Neural cell (in vitro differentiated cells): ENCODE measurements at regions not wholly inside any gene's neighbourhood (a gene's known extent, or its start where the extent isn't known, plus 50 kb on each side); places are given as distances from the start of the nearest gene placed in this dataset.

Source experiments
- H2AFZ ChIP-seq: fragments of 200-600, 300-800 bp; sonication (generic), shearing (Covaris generic); 2 replicates; pipeline ENCODE4 v1.6.0; 2014; ENCODE audit warnings: low read depth, mild to moderate bottlenecking, antibody characterized with exemption, low read length, moderate library complexity
- H3F3A ChIP-seq: fragments of 200-600 bp; shearing (Covaris generic); 2 replicates; pipeline ENCODE4 v1.6.1; 2016; ENCODE audit warnings: mild to moderate bottlenecking, moderate library complexity, mixed read lengths, antibody characterized with exemption, low read length; ENCODE audit not compliant: insufficient read depth, poor library complexity, severe bottlenecking
- H3K27ac ChIP-seq: fragments of 200-600, 300-800 bp; sonication (generic), shearing (Covaris generic); 2 replicates; pipeline ENCODE4 v1.5.1; 2014; ENCODE audit warnings: mild to moderate bottlenecking, low read length, moderate library complexity
- H3K27me3 ChIP-seq: fragments of 300-800, 200-600 bp; sonication (generic), shearing (Covaris generic); 2 replicates; pipeline ENCODE4 v1.6.0; 2014; ENCODE audit warnings: mild to moderate bottlenecking, low read depth, low read length, moderate library complexity; ENCODE audit not compliant: insufficient read depth
- H3K36me3 ChIP-seq: fragments of 300-800, 200-600 bp; sonication (generic), shearing (Covaris generic); 2 replicates; pipeline ENCODE4 v1.5.1; 2014; ENCODE audit warnings: mild to moderate bottlenecking, antibody characterized with exemption, low read length, moderate library complexity; ENCODE audit not compliant: insufficient read depth
- H3K4me2 ChIP-seq: fragments of 300-800, 200-600 bp; sonication (generic), shearing (Covaris generic); 2 replicates; pipeline ENCODE4 v1.6.0; 2014; ENCODE audit warnings: mild to moderate bottlenecking, low read length
- H3K4me3 ChIP-seq: fragments of 300-800, 200-600 bp; sonication (generic), shearing (Covaris generic); 2 replicates; pipeline ENCODE4 v1.5.1; 2014; ENCODE audit warnings: mild to moderate bottlenecking, low read length, moderate library complexity
- H3K79me2 ChIP-seq: fragments of 200-600 bp; shearing (Covaris generic); replicated peaks from 2 replicates; pipeline ENCODE4 v1.6.0; 2014; ENCODE audit warnings: mild to moderate bottlenecking, low read length, moderate library complexity; ENCODE audit not compliant: insufficient read depth
- H3K9ac ChIP-seq: fragments of 300-800, 200-600 bp; sonication (generic), shearing (Covaris generic); 2 replicates; pipeline ENCODE4 v1.6.1; 2016; ENCODE audit warnings: mild to moderate bottlenecking, low read length, mixed read lengths
- H3K9me2 ChIP-seq: fragments of 200-600 bp; shearing (Covaris generic); 2 replicates; pipeline ENCODE4 v1.6.1; 2016; ENCODE audit warnings: mild to moderate bottlenecking, low read length, mixed read lengths; ENCODE audit not compliant: insufficient read depth
- H3K9me3 ChIP-seq: fragments of 200-600, 300-800 bp; sonication (generic), shearing (Covaris generic); 2 replicates; pipeline ENCODE4 v1.6.1; 2016; ENCODE audit warnings: mild to moderate bottlenecking, mixed run types, low read length, moderate library complexity, mixed read lengths
- H4K20me1 ChIP-seq: fragments of 200-600 bp; shearing (Covaris generic); 2 replicates; pipeline ENCODE4 v1.6.1; 2016; ENCODE audit warnings: mild to moderate bottlenecking, mixed run types; ENCODE audit not compliant: insufficient read depth
- EP300 ChIP-seq: fragments of 450-650 bp; conservative IDR thresholded peaks from 2 replicates; pipeline ENCODE4 v1.6.1; 2014; ENCODE audit warnings: antibody characterized with exemption, mild to moderate bottlenecking, moderate library complexity; ENCODE audit not compliant: poor library complexity, severe bottlenecking
- EZH2 ChIP-seq: fragments of 200-600, 300-800 bp; shearing (Covaris generic), sonication (generic); IDR thresholded peaks from 2 replicates; pipeline ENCODE4 v1.6.1; 2014; ENCODE audit warnings: antibody characterized with exemption, low read length, borderline replicate concordance, mild to moderate bottlenecking; ENCODE audit not compliant: insufficient read depth, poor library complexity, severe bottlenecking
- MXI1 ChIP-seq: fragments of 450-650 bp; conservative IDR thresholded peaks from 2 replicates; pipeline ENCODE4 v1.6.1; 2014; ENCODE audit warnings: antibody characterized with exemption, mild to moderate bottlenecking; ENCODE audit not compliant: poor library complexity, severe bottlenecking
- POLR2AphosphoS5 ChIP-seq: IDR thresholded peaks from 2 replicates; pipeline ENCODE4 v1.6.1; 2012
- RAD21 ChIP-seq: fragments of 450-650 bp; conservative IDR thresholded peaks from 2 replicates; pipeline ENCODE4 v1.6.1; 2014; ENCODE audit warnings: antibody characterized with exemption, mild to moderate bottlenecking, moderate library complexity
- SMC3 ChIP-seq: fragments of 450-650 bp; conservative IDR thresholded peaks from 2 replicates; pipeline ENCODE4 v1.6.1; 2014; ENCODE audit warnings: antibody characterized with exemption, mild to moderate bottlenecking, moderate library complexity; ENCODE audit not compliant: poor library complexity
- TAF1 ChIP-seq: IDR thresholded peaks from 2 replicates; pipeline ENCODE4 v1.6.1; 2012; ENCODE audit warnings: low read depth
- TF ChIP-seq, protein P1 (sequence below): fragments of 450-650 bp; IDR thresholded peaks from 2 replicates; pipeline ENCODE4 v1.5.1; 2014; ENCODE audit warnings: antibody characterized with exemption, mild to moderate bottlenecking, moderate library complexity; ENCODE audit not compliant: poor library complexity, severe bottlenecking
- TF ChIP-seq, protein P2 (sequence below): IDR thresholded peaks from 2 replicates; pipeline ENCODE4 v1.6.1; 2012; ENCODE audit warnings: borderline replicate concordance

DNA sequence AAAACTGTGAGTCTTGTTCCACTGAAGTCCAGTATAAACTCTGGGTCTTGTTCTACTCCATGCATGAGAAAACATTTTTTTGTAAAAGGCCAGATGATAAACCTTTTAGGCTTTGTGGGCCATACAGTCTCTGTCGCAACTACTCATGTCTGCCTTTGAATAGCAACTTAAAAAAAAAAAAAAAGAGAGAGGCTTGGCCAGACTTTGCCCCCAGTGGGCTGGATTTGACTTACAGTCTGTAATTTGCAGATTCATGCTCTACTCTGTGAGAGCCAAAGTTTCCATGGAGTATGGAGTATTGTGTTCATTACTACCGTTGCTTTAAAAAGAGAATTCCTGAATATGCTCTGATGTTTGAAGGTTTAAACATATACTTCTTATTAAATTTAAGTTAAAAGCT is 654.9 kb upstream of the PKN2 start:
- TF ChIP-seq EP300 (no peak), SMC3 (no peak), POLR2AphosphoS5 (no peak), MXI1 (no peak)
- H3K9me3 ChIP-seq, result no peaks in the 10 kb centered on the region
- no peaks in the 10 kb centered on the region for H3K27me3 ChIP-seq
- no peaks in the 10 kb centered on the region for H3K9me2 ChIP-seq
- no peak overlapping the region for H3K27ac ChIP-seq
- H4K20me1 ChIP-seq, result no peaks in the 10 kb centered on the region
- no peaks in the 10 kb centered on the region for H3F3A ChIP-seq
- no peak overlapping the region for H3K4me3 ChIP-seq
- H2AFZ ChIP-seq, result no peak overlapping the region
- H3K4me2 ChIP-seq, result no peak overlapping the region
- H3K36me3 ChIP-seq, result no peaks in the 10 kb centered on the region
- no peak overlapping the region for H3K9ac ChIP-seq
- H3K79me2 ChIP-seq, result no peaks in the 10 kb centered on the region

DNA sequence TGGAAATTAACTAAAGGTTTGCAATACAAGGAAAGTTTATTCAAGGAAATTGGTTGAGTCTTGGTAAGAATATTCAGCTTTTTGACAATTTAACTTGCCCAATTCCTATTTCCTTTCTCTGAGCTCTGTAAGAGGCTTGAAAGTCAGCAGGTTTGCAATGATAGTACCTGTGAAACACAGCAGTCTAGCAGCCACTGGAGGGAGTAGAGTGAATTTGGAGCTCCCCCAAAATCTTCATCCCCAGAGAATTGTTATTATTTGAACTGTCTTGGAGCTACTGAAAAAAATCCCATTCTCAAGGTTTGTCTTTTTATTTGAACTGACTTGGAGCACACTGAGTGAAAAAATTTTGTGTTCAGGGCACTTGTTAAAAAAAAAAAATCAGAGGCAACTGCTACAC is 654.2 kb upstream of the PKN2 start:
- no peak overlapping the region for H3K9ac ChIP-seq
- H4K20me1 ChIP-seq, result no peaks in the 10 kb centered on the region
- no peaks in the 10 kb centered on the region for H3K79me2 ChIP-seq
- H3K9me3 ChIP-seq, result no peaks in the 10 kb centered on the region
- no peak overlapping the region for H2AFZ ChIP-seq
- H3K4me3 ChIP-seq, result no peak overlapping the region
- H3K9me2 ChIP-seq, result no peaks in the 10 kb centered on the region
- no peaks in the 10 kb centered on the region for H3K27me3 ChIP-seq
- H3F3A ChIP-seq, result no peaks in the 10 kb centered on the region
- TF ChIP-seq MXI1 (no peak), RAD21 (no peak), TAF1 (no peak), SMC3 (no peak)
- TF ChIP-seq, protein P1, sequence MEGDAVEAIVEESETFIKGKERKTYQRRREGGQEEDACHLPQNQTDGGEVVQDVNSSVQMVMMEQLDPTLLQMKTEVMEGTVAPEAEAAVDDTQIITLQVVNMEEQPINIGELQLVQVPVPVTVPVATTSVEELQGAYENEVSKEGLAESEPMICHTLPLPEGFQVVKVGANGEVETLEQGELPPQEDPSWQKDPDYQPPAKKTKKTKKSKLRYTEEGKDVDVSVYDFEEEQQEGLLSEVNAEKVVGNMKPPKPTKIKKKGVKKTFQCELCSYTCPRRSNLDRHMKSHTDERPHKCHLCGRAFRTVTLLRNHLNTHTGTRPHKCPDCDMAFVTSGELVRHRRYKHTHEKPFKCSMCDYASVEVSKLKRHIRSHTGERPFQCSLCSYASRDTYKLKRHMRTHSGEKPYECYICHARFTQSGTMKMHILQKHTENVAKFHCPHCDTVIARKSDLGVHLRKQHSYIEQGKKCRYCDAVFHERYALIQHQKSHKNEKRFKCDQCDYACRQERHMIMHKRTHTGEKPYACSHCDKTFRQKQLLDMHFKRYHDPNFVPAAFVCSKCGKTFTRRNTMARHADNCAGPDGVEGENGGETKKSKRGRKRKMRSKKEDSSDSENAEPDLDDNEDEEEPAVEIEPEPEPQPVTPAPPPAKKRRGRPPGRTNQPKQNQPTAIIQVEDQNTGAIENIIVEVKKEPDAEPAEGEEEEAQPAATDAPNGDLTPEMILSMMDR, result no peak
- no peaks in the 10 kb centered on the region for H3K36me3 ChIP-seq
- H3K4me2 ChIP-seq, result no peak overlapping the region
- no peak overlapping the region for H3K27ac ChIP-seq

DNA sequence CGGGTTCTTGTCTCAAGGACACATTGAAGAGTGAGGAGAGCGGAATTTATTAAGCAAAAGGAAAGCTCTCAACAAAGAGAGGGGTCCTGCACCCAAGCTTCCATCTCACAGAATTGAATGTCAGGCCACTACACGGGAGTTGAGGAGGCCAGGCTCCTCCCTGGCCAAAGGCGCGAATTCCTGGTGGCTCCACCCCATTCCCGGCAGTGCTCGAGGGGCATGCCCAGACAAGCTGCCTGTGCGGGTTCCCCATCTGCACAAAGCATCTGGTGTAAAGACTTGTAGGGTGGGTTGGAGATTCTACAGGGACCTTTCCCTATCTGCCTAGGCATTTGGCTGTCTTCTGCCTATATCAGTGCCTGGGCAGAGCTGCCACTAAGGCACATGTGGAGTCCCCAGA is 648.5 kb upstream of the PKN2 start:
- H2AFZ ChIP-seq, result no peak overlapping the region

More for the DNA sequence above, 648.5 kb upstream of the PKN2 start:
- TF ChIP-seq MXI1, result no peak
- TF ChIP-seq EZH2, result no peak
- TF ChIP-seq EP300, result no peak
- no peak for TF ChIP-seq POLR2AphosphoS5
- TF ChIP-seq, protein P2, sequence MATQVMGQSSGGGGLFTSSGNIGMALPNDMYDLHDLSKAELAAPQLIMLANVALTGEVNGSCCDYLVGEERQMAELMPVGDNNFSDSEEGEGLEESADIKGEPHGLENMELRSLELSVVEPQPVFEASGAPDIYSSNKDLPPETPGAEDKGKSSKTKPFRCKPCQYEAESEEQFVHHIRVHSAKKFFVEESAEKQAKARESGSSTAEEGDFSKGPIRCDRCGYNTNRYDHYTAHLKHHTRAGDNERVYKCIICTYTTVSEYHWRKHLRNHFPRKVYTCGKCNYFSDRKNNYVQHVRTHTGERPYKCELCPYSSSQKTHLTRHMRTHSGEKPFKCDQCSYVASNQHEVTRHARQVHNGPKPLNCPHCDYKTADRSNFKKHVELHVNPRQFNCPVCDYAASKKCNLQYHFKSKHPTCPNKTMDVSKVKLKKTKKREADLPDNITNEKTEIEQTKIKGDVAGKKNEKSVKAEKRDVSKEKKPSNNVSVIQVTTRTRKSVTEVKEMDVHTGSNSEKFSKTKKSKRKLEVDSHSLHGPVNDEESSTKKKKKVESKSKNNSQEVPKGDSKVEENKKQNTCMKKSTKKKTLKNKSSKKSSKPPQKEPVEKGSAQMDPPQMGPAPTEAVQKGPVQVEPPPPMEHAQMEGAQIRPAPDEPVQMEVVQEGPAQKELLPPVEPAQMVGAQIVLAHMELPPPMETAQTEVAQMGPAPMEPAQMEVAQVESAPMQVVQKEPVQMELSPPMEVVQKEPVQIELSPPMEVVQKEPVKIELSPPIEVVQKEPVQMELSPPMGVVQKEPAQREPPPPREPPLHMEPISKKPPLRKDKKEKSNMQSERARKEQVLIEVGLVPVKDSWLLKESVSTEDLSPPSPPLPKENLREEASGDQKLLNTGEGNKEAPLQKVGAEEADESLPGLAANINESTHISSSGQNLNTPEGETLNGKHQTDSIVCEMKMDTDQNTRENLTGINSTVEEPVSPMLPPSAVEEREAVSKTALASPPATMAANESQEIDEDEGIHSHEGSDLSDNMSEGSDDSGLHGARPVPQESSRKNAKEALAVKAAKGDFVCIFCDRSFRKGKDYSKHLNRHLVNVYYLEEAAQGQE, result no peak
- no peak for TF ChIP-seq RAD21
- TF ChIP-seq TAF1, result no peak
- TF ChIP-seq SMC3, result no peak
- TF ChIP-seq, protein P1, result no peak
- H3K27ac ChIP-seq, result no peak overlapping the region
- H4K20me1 ChIP-seq, result no peaks in the 10 kb centered on the region
- no peaks in the 10 kb centered on the region for H3K9me3 ChIP-seq
- no peaks in the 10 kb centered on the region for H3F3A ChIP-seq
- H3K27me3 ChIP-seq, result no peaks in the 10 kb centered on the region
- no peaks in the 10 kb centered on the region for H3K79me2 ChIP-seq
- H3K9ac ChIP-seq, result no peak overlapping the region
- no peaks in the 10 kb centered on the region for H3K9me2 ChIP-seq
- no peak overlapping the region for H3K4me3 ChIP-seq
- H3K36me3 ChIP-seq, result no peaks in the 10 kb centered on the region
- no peak overlapping the region for H3K4me2 ChIP-seq
